Keratinocyte (primary cell): ENCODE measurements at regions not wholly inside any gene's neighbourhood (a gene's known extent, or its start where the extent isn't known, plus 50 kb on each side); places are given as distances from the start of the nearest gene placed in this dataset.

Experiments used
- DNase-seq: peaks from one replicate; pipeline ENCODE4 v3.0.0-alpha.2; 2011; ENCODE audit warnings: low read depth, missing footprints, low spot score
- FAIRE-seq: peaks from 2 replicates; lab custom pipeline; 2011; peaks lifted over from hg19 to GRCh38; lab: Jason Lieb, UNC
- H2AFZ ChIP-seq: 2 replicates; pipeline ENCODE4 v1.6.0; 2012; ENCODE audit warnings: low read length, control low read depth, inconsistent platforms; ENCODE audit not compliant: control insufficient read depth
- H3K27ac ChIP-seq: 2 replicates; pipeline ENCODE4 v1.5.1; 2011; ENCODE audit warnings: low read length; ENCODE audit not compliant: control insufficient read depth, insufficient read depth
- H3K27me3 ChIP-seq: 3 replicates; pipeline ENCODE4 v1.6.0; 2011; ENCODE audit warnings: low read length; ENCODE audit not compliant: control insufficient read depth, insufficient read depth; ENCODE audit errors: extremely low read depth
- H3K36me3 ChIP-seq, 2 experiments: 2 replicates in 1 of 2; 3 replicates in 1 of 2; pipeline ENCODE4 v1.5.1; 2011; ENCODE audit warnings: low read length in 2 of 2, mild to moderate bottlenecking in 1 of 2; ENCODE audit not compliant: control insufficient read depth in 2 of 2, insufficient read depth in 2 of 2; ENCODE audit errors: extremely low read depth in 1 of 2
- H3K4me1 ChIP-seq: 3 replicates; pipeline ENCODE4 v1.5.1; 2011; ENCODE audit warnings: low read length; ENCODE audit not compliant: control insufficient read depth, insufficient read depth; ENCODE audit errors: extremely low read depth
- H3K4me2 ChIP-seq: 3 replicates; pipeline ENCODE4 v1.6.0; 2011; ENCODE audit warnings: low read depth, low read length; ENCODE audit not compliant: control insufficient read depth, insufficient read depth; ENCODE audit errors: extremely low read depth
- H3K4me3 ChIP-seq, 3 experiments: fragments of 200-600 bp in 1 of 3; sonication (generic) in 1 of 3; 2 replicates in 2 of 3; 3 replicates in 1 of 3; pipeline ENCODE4 v1.5.1; 2011 to 2016; ENCODE audit warnings: low read length in 3 of 3, mild to moderate bottlenecking in 3 of 3, control low read depth in 2 of 3, inconsistent platforms in 1 of 3, low read depth in 1 of 3, mixed read lengths in 1 of 3, mixed run types in 1 of 3, moderate library complexity in 1 of 3; ENCODE audit not compliant: control insufficient read depth in 2 of 3, insufficient read depth in 2 of 3; ENCODE audit errors: extremely low read depth in 1 of 3
- H3K79me2 ChIP-seq: 2 replicates; pipeline ENCODE4 v1.6.0; 2012; ENCODE audit warnings: low read length; ENCODE audit not compliant: control insufficient read depth, insufficient read depth
- H3K9ac ChIP-seq: 3 replicates; pipeline ENCODE4 v1.6.0; 2011; ENCODE audit warnings: low read length; ENCODE audit not compliant: control insufficient read depth, insufficient read depth; ENCODE audit errors: extremely low read depth
- H3K9me1 ChIP-seq: 3 replicates; pipeline ENCODE4 v1.6.0; 2011; ENCODE audit warnings: low read length; ENCODE audit not compliant: control insufficient read depth, insufficient read depth; ENCODE audit errors: extremely low read depth
- H3K9me3 ChIP-seq: 2 replicates; pipeline ENCODE4 v1.5.1; 2012; ENCODE audit warnings: low read depth, low read length; ENCODE audit not compliant: control insufficient read depth
- H4K20me1 ChIP-seq: 3 replicates; pipeline ENCODE4 v1.6.0; 2011; ENCODE audit warnings: low read length; ENCODE audit not compliant: control insufficient read depth, insufficient read depth; ENCODE audit errors: extremely low read depth
- EZH2 ChIP-seq: IDR thresholded peaks from one replicate; pipeline ENCODE4 v1.6.1; 2012; ENCODE audit warnings: inconsistent platforms, mild to moderate bottlenecking, low read length, moderate library complexity
- dilution Hi-C: fragments of 300-500 bp; cut with MboI; formaldehyde crosslinking; loops from one replicate; pipeline ENCODE4 v1.7.0; 2020; ENCODE audit warnings: low sequenced_read_pairs; ENCODE audit not compliant: extremely low pct_ligation_motif_present
- TF ChIP-seq, protein P1 (sequence below), 3 experiments: IDR thresholded peaks in 1 of 3; conservative IDR thresholded peaks in 1 of 3; optimal IDR thresholded peaks in 1 of 3; 2 replicates in 2 of 3; 3 replicates in 1 of 3; pipeline versions ENCODE3 to v1.5.1; 2011; ENCODE audit warnings: low read length in 3 of 3, mild to moderate bottlenecking in 3 of 3, moderate library complexity in 2 of 3, control low read depth in 1 of 3, inconsistent platforms in 1 of 3; ENCODE audit not compliant: insufficient read depth in 2 of 3; ENCODE audit errors: extremely low read depth in 1 of 3

GRCh38 chr16:72598696-72599095 lies 426.7 kb upstream of the PMFBP1 start:
- FAIRE-seq (no peak), DNase-seq (no peak)
- TF ChIP-seq, protein P1, sequence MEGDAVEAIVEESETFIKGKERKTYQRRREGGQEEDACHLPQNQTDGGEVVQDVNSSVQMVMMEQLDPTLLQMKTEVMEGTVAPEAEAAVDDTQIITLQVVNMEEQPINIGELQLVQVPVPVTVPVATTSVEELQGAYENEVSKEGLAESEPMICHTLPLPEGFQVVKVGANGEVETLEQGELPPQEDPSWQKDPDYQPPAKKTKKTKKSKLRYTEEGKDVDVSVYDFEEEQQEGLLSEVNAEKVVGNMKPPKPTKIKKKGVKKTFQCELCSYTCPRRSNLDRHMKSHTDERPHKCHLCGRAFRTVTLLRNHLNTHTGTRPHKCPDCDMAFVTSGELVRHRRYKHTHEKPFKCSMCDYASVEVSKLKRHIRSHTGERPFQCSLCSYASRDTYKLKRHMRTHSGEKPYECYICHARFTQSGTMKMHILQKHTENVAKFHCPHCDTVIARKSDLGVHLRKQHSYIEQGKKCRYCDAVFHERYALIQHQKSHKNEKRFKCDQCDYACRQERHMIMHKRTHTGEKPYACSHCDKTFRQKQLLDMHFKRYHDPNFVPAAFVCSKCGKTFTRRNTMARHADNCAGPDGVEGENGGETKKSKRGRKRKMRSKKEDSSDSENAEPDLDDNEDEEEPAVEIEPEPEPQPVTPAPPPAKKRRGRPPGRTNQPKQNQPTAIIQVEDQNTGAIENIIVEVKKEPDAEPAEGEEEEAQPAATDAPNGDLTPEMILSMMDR (optimal IDR thresholded peaks at IDR 0.05 in 1 of 3, IDR thresholded peaks at IDR 0.05 in 1 of 3, conservative IDR thresholded peaks at IDR 0.05 in 1 of 3; ENCODE audit: extremely low read depth in 1 of 3, insufficient read depth in 2 of 3, low read length in 3 of 3): no peak
- TF ChIP-seq EZH2: no peak
- Histone ChIP-seq H3K4me3 (no peak overlapping the region), H3K4me1 (no peaks in the 10 kb centered on the region), H3K79me2 (no peaks in the 10 kb centered on the region), H3K36me3 (no peaks in the 10 kb centered on the region), H3K9me1 (no peaks in the 10 kb centered on the region), H3K4me2 (no peak overlapping the region), H3K27ac (no peak overlapping the region), H3K9me3 (no peaks in the 10 kb centered on the region), H4K20me1 (no peaks in the 10 kb centered on the region), H3K9ac (no peak overlapping the region), H2AFZ (no peak overlapping the region), H3K27me3 (no peaks in the 10 kb centered on the region)
- dilution Hi-C loops: no loop called here

DNA sequence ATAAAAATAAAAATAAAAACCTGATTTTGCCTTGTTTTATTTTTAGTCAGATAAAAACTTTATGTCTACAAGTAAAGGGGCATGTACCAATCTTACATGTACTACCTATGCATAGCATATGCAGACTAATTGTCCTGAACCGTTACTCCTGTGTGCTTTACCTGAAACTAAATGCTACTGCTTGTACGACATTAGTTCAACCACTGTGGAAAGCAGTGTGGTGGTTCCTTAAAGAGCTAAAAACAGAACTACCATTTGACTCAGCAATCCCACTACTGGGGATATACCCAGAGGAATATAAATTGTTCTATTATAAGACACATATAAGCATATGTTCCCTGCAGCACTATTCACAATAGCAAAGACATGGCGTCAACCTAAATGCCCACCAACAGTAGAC lies 426.0 kb upstream of the PMFBP1 start:
- no peak overlapping the region for H3K4me3 ChIP-seq
- H2AFZ ChIP-seq: no peak overlapping the region
- no peaks in the 10 kb centered on the region for H3K9me1 ChIP-seq
- no peaks in the 10 kb centered on the region for H3K27me3 ChIP-seq
- H3K4me2 ChIP-seq: no peak overlapping the region
- no peak for DNase-seq
- H3K79me2 ChIP-seq: no peaks in the 10 kb centered on the region
- H3K27ac ChIP-seq: no peak overlapping the region
- H3K9ac ChIP-seq: no peak overlapping the region
- H3K4me1 ChIP-seq: no peaks in the 10 kb centered on the region
- no peaks in the 10 kb centered on the region for H3K36me3 ChIP-seq
- H3K9me3 ChIP-seq: no peaks in the 10 kb centered on the region
- no peak for FAIRE-seq
- no peaks in the 10 kb centered on the region for H4K20me1 ChIP-seq
- dilution Hi-C loops: no loop called here
- TF ChIP-seq EZH2: no peak

DNA sequence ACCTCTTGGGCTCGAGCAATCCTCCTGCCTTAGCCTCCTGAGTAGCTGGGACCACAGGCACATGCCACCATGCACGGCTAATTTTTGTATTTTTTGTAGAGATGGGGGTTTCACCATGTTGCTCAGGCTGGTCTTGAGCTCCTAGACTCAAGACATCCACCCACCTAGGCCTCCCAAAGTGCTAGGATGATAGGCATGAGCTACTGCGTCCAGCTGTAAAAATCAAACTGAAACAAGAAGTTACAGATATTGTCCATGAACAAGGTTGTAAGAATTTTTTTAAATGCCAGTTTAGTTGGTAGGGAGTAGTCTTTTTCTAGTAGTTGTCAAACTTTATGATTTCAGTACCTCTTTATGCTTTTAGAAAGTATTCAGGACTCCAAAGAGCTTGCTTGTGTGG lies 424.4 kb upstream of the PMFBP1 start:
- FAIRE-seq: no peak
- H2AFZ ChIP-seq: no peak overlapping the region

More for the DNA sequence above, 424.4 kb upstream of the PMFBP1 start:
- Histone ChIP-seq H3K9me1 (no peaks in the 10 kb centered on the region), H3K9me3 (no peaks in the 10 kb centered on the region), H3K4me2 (no peak overlapping the region), H4K20me1 (no peaks in the 10 kb centered on the region), H3K27me3 (no peaks in the 10 kb centered on the region), H3K4me1 (no peaks in the 10 kb centered on the region), H3K36me3 (no peaks in the 10 kb centered on the region), H3K4me3 (no peak overlapping the region), H3K27ac (no peak overlapping the region), H3K9ac (no peak overlapping the region), H3K79me2 (no peaks in the 10 kb centered on the region)
- no peak for DNase-seq
- TF ChIP-seq, protein P1 (optimal IDR thresholded peaks at IDR 0.05 in 1 of 3, IDR thresholded peaks at IDR 0.05 in 1 of 3, conservative IDR thresholded peaks at IDR 0.05 in 1 of 3; ENCODE audit: extremely low read depth in 1 of 3, insufficient read depth in 2 of 3, low read length in 3 of 3): no peak
- no peak for TF ChIP-seq EZH2
- dilution Hi-C loops: no loop called here
